GM12878 (cell line): ENCODE measurements at regions not wholly inside any gene's neighbourhood (a gene's known extent, or its start where the extent isn't known, plus 50 kb on each side); places are given as distances from the start of the nearest gene placed in this dataset.

Experiments used
- ATAC-seq: fragments of 200-7000 bp; cut with Tn5 transposase; 3 replicates; pipeline ENCODE4 v1.9.1; 2020; ENCODE audit warnings: mild to moderate bottlenecking, moderate library complexity
- BruUV-seq: library from RNA; stranded (reverse); fragments of 400-500 nt; replicated peaks from 2 replicates; lab custom pipeline; 2021; lab: Mats Ljungman, UMichigan
- CTCF ChIA-PET: fragments of 300-600 bp; sonication (Branson Sonifier 250); formaldehyde crosslinking; extraction: SDS; loops from one replicate; lab custom pipeline; 2021; ENCODE audit warnings: inconsistent platforms; lab: Yijun Ruan, JAX
- POLR2A ChIA-PET: fragments of 350-600 bp; formaldehyde crosslinking; extraction: SDS; loops from one replicate; lab custom pipeline; 2021; ENCODE audit warnings: inconsistent platforms; lab: Charles Lee
- RAD21 ChIA-PET: fragments of 300-600 bp; sonication (Branson Sonifier 250); formaldehyde crosslinking; loops from one replicate; lab custom pipeline; 2023; ENCODE audit warnings: antibody characterized with exemption; ENCODE audit not compliant: unreplicated experiment; lab: Charles Lee
- SMC1A ChIA-PET: fragments of 300-600 bp; sonication (Branson Sonifier 250); formaldehyde crosslinking; loops from one replicate; lab custom pipeline; 2023; ENCODE audit not compliant: unreplicated experiment, uncharacterized antibody; lab: Charles Lee
- DNase-seq: peaks from one replicate; pipeline ENCODE4 v3.0.0-alpha.2; 2011; ENCODE audit warnings: low read depth, low spot score
- FAIRE-seq: peaks from 3 replicates; lab custom pipeline; 2011; peaks lifted over from hg19 to GRCh38; lab: Jason Lieb, UNC
- H2AFZ ChIP-seq: 2 replicates; pipeline ENCODE4 v1.6.0; 2011; ENCODE audit warnings: low read depth, low read length, control low read depth; ENCODE audit not compliant: control insufficient read depth
- H3K27ac ChIP-seq: 2 replicates; pipeline ENCODE4 v1.5.1; 2011; ENCODE audit warnings: control low read depth; ENCODE audit not compliant: control insufficient read depth, insufficient read depth
- H3K27me3 ChIP-seq, 2 experiments: replicated peaks in 1 of 2; 2 replicates each; pipeline versions ENCODE4 v1.6.0 to v1.6.1; 2011; ENCODE audit warnings: low read length in 1 of 2; ENCODE audit not compliant: control insufficient read depth in 2 of 2, insufficient read depth in 2 of 2
- H3K36me3 ChIP-seq, 2 experiments: 2 replicates each; pipeline ENCODE4 v1.5.1; 2011; ENCODE audit warnings: low read length in 1 of 2; ENCODE audit not compliant: control insufficient read depth in 2 of 2, insufficient read depth in 2 of 2
- H3K4me1 ChIP-seq: 2 replicates; pipeline ENCODE4 v1.6.1; 2011; ENCODE audit warnings: mild to moderate bottlenecking, low read length, moderate library complexity, mixed read lengths; ENCODE audit not compliant: control insufficient read depth, insufficient read depth
- H3K4me2 ChIP-seq: 2 replicates; pipeline ENCODE4 v1.6.0; 2011; ENCODE audit warnings: control low read depth; ENCODE audit not compliant: control insufficient read depth, insufficient read depth
- H3K4me3 ChIP-seq: fragments of 200-600 bp; sonication (generic); 2 replicates; pipeline ENCODE4 v1.5.1; 2016
- H3K79me2 ChIP-seq: 2 replicates; pipeline ENCODE4 v1.6.0; 2011; ENCODE audit warnings: low read length; ENCODE audit not compliant: control insufficient read depth, insufficient read depth
- H3K9ac ChIP-seq: 2 replicates; pipeline ENCODE4 v1.8.0; 2011; ENCODE audit warnings: low read length, control low read depth, mixed read lengths; ENCODE audit not compliant: control insufficient read depth, insufficient read depth
- H3K9me3 ChIP-seq: replicated peaks from 3 replicates; pipeline ENCODE4 v1.5.1; 2011; ENCODE audit warnings: mild to moderate bottlenecking, low read length; ENCODE audit not compliant: control insufficient read depth, insufficient read depth
- H4K20me1 ChIP-seq: 2 replicates; pipeline ENCODE4 v1.6.0; 2011; ENCODE audit not compliant: control insufficient read depth, insufficient read depth
- HCFC1 ChIP-seq: fragments of 150-350 bp; IDR thresholded peaks from 2 replicates; pipeline ENCODE4 v1.6.1; 2014; ENCODE audit warnings: low read length
- KDM1A ChIP-seq: fragments of 200-600 bp; sonication (generic); IDR thresholded peaks from 2 replicates; pipeline ENCODE4 v1.6.1; 2016; ENCODE audit warnings: borderline replicate concordance
- NR2C2 ChIP-seq: IDR thresholded peaks from 2 replicates; pipeline ENCODE4 v1.6.1; 2011; ENCODE audit warnings: borderline replicate concordance, low read depth; ENCODE audit not compliant: control insufficient read depth, insufficient read length
- PML ChIP-seq: IDR thresholded peaks from 2 replicates; pipeline ENCODE4 v1.6.1; 2012; ENCODE audit warnings: low read length, inconsistent platforms
- RELA ChIP-seq: fragments of 450-650 bp; IDR thresholded peaks from 2 replicates; pipeline ENCODE4 v1.8.0; 2014; ENCODE audit warnings: borderline replicate concordance; ENCODE audit not compliant: partially characterized antibody
- ZNF24 ChIP-seq: fragments of 450-650 bp; IDR thresholded peaks from 2 replicates; pipeline ENCODE4 v1.6.1; 2017; ENCODE audit warnings: antibody characterized with exemption, mild to moderate bottlenecking
- WGBS: methylation state at CpG from one replicate; pipeline ENCODE4 v1.1.6; 2016; ENCODE audit warnings: low lambda C conversion rate; ENCODE audit not compliant: insufficient replicate concordance, insufficient coverage; ENCODE audit errors: missing lambda C conversion rate; 5-methylcytosine and 5-hydroxymethylcytosine counted together
- in situ Hi-C: fragments of 300-500 bp; cut with MboI; formaldehyde crosslinking; loops from 9 replicates; pipeline ENCODE4 v1.14.3; 2018; ENCODE audit warnings: mixed read lengths
- intact Hi-C: fragments of 100-400 bp; cut with micrococcal nuclease; formaldehyde crosslinking; loops from one replicate; pipeline ENCODE4 v1.14.2; 2022; ENCODE audit not compliant: unreplicated experiment
- TF ChIP-seq, protein P1 (sequence below), 3 experiments: IDR thresholded peaks in 2 of 3; conservative IDR thresholded peaks in 1 of 3; 2 replicates each; pipeline ENCODE4 v1.5.1; 2011; ENCODE audit warnings: low read depth in 3 of 3, low read length in 3 of 3, mild to moderate bottlenecking in 3 of 3, control low read depth in 2 of 3, moderate library complexity in 2 of 3, inconsistent platforms in 1 of 3, mixed read lengths in 1 of 3; ENCODE audit not compliant: control insufficient read depth in 2 of 3, insufficient read depth in 1 of 3; ENCODE audit errors: extremely low read depth in 1 of 3
- TF ChIP-seq, protein P2 (sequence below): fragments of 450-650 bp; IDR thresholded peaks from 2 replicates; pipeline ENCODE4 v1.6.1; 2017; ENCODE audit warnings: mild to moderate bottlenecking, low read depth, inconsistent platforms; ENCODE audit not compliant: poor library complexity, severe bottlenecking

DNA sequence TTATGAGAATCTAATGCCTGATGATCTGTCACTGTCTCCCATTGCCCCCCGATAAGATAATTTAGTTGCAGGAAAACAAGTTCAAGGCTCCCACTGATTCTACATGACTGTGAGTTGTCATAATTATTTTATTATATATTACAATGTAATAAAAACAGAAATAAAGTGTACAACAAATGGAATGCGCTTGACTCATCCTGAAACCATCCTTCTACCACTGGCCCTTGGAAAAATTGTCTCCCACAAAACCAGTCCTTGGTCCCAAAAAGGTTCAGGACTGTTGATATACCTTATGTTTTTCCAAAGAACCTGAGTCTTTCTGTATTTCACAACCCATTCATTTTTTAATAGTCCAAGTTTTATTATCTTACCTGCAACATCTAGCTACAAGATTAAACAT, 403.5 kb downstream of the TAF11L14 start (continued):
- TF ChIP-seq, protein P1, sequence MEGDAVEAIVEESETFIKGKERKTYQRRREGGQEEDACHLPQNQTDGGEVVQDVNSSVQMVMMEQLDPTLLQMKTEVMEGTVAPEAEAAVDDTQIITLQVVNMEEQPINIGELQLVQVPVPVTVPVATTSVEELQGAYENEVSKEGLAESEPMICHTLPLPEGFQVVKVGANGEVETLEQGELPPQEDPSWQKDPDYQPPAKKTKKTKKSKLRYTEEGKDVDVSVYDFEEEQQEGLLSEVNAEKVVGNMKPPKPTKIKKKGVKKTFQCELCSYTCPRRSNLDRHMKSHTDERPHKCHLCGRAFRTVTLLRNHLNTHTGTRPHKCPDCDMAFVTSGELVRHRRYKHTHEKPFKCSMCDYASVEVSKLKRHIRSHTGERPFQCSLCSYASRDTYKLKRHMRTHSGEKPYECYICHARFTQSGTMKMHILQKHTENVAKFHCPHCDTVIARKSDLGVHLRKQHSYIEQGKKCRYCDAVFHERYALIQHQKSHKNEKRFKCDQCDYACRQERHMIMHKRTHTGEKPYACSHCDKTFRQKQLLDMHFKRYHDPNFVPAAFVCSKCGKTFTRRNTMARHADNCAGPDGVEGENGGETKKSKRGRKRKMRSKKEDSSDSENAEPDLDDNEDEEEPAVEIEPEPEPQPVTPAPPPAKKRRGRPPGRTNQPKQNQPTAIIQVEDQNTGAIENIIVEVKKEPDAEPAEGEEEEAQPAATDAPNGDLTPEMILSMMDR (IDR thresholded peaks at IDR 0.05 in 2 of 3, conservative IDR thresholded peaks at IDR 0.05 in 1 of 3; ENCODE audit: control insufficient read depth in 2 of 3, extremely low read depth in 1 of 3, insufficient read depth in 1 of 3, low read depth in 3 of 3, low read length in 3 of 3), result no peak
- TF ChIP-seq NR2C2 (no peak), KDM1A (no peak)

DNA sequence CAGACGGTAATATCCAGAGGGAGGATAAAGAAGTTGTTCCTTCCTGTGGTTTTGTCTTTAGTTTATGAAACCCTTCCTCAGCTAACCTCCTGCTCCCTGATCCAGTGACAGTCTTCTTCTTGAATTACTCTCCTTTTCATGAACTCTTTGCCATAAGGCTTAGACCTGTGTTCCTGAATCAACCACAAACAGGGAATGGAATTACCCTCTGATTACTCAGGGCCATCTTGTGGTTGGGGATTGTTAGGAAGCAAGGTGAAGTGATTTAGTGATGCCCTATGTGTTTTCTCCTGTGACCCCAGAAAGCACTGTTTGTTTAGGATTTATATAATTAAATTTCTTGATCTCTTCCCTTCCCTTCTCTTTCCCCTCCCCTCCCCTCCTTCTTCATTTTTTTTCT, 409.1 kb downstream of the TAF11L14 start:
- Histone ChIP-seq H3K9ac (no peak overlapping the region), H3K4me2 (no peak overlapping the region), H3K9me3 (no peaks in the 10 kb centered on the region), H3K27ac (no peak overlapping the region), H3K27me3 (no peaks in the 10 kb centered on the region), H3K4me3 (no peak overlapping the region), H3K4me1 (no peaks in the 10 kb centered on the region), H2AFZ (no peak overlapping the region), H3K36me3 (no peaks in the 10 kb centered on the region), H3K79me2 (no peaks in the 10 kb centered on the region), H4K20me1 (no peaks in the 10 kb centered on the region)
- no peak for DNase-seq
- ChIA-PET POLR2A (no interaction called here), CTCF (no interaction called here), SMC1A (no interaction called here), RAD21 (no interaction called here)
- ATAC-seq, result no peak
- WGBS, result 0% methylated on average over 1 of the region's 1 CpG
- no peak for FAIRE-seq
- in situ Hi-C loops (no loop called here), intact Hi-C loops (no loop called here)
- no TSS peak for BruUV-seq
- TF ChIP-seq, protein P2, sequence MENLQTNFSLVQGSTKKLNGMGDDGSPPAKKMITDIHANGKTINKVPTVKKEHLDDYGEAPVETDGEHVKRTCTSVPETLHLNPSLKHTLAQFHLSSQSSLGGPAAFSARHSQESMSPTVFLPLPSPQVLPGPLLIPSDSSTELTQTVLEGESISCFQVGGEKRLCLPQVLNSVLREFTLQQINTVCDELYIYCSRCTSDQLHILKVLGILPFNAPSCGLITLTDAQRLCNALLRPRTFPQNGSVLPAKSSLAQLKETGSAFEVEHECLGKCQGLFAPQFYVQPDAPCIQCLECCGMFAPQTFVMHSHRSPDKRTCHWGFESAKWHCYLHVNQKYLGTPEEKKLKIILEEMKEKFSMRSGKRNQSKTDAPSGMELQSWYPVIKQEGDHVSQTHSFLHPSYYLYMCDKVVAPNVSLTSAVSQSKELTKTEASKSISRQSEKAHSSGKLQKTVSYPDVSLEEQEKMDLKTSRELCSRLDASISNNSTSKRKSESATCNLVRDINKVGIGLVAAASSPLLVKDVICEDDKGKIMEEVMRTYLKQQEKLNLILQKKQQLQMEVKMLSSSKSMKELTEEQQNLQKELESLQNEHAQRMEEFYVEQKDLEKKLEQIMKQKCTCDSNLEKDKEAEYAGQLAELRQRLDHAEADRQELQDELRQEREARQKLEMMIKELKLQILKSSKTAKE, result no peak
- no peak for TF ChIP-seq ZNF24
- TF ChIP-seq HCFC1, result no peak
- no peak for TF ChIP-seq PML
- no peak for TF ChIP-seq RELA
